ENCODE measurements at regions not wholly inside any gene's neighbourhood (a gene's known extent, or its start where the extent isn't known, plus 50 kb on each side); places are given as distances from the start of the nearest gene placed in this dataset.
A peak's percentile ranks its signal among the peaks of the same experiment; 100 is the strongest.

DNA sequence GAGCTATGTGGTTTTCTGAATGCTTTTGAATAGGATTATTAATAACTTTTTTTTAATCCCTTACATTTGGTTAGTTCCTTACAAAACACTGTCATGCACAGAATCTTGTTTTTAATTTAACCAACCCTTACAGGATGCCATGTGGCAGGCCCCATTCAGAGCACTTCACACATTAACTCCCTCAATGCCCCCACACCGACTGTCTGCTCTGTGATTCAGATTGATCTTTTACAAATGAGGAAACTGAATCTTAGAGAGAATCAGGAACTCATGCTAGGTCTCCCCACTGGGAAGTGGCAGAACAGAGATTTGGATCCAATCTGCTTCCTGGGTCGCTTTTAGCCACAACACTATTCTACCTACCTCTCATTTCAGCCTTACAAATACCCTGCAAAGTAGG, 195.8 kb upstream of the NPVF start:
- Histone ChIP-seq H3K27me3 (ENCODE audit: insufficient read depth, poor library complexity, severe bottlenecking) (no peaks in the 10 kb centered on the region), H3K27ac (replicated peaks) (no peak overlapping the region), H3K4me3 (replicated peaks; ENCODE audit: insufficient read depth, low read length) (no peak overlapping the region)
- DNase-seq (ENCODE audit: low read depth in 1 of 2, low spot score in 1 of 2) = no peak
- TF ChIP-seq POLR2AphosphoS5 (IDR thresholded peaks at IDR 0.05; ENCODE audit: low read depth) = no peak
- no peak for TF ChIP-seq SPI1 (IDR thresholded peaks at IDR 0.05; ENCODE audit: borderline replicate concordance, low read depth)
- TF ChIP-seq, protein P1, sequence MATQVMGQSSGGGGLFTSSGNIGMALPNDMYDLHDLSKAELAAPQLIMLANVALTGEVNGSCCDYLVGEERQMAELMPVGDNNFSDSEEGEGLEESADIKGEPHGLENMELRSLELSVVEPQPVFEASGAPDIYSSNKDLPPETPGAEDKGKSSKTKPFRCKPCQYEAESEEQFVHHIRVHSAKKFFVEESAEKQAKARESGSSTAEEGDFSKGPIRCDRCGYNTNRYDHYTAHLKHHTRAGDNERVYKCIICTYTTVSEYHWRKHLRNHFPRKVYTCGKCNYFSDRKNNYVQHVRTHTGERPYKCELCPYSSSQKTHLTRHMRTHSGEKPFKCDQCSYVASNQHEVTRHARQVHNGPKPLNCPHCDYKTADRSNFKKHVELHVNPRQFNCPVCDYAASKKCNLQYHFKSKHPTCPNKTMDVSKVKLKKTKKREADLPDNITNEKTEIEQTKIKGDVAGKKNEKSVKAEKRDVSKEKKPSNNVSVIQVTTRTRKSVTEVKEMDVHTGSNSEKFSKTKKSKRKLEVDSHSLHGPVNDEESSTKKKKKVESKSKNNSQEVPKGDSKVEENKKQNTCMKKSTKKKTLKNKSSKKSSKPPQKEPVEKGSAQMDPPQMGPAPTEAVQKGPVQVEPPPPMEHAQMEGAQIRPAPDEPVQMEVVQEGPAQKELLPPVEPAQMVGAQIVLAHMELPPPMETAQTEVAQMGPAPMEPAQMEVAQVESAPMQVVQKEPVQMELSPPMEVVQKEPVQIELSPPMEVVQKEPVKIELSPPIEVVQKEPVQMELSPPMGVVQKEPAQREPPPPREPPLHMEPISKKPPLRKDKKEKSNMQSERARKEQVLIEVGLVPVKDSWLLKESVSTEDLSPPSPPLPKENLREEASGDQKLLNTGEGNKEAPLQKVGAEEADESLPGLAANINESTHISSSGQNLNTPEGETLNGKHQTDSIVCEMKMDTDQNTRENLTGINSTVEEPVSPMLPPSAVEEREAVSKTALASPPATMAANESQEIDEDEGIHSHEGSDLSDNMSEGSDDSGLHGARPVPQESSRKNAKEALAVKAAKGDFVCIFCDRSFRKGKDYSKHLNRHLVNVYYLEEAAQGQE (IDR thresholded peaks at IDR 0.05; ENCODE audit: insufficient replicate concordance, low read depth) = no peak
- no peak for TF ChIP-seq GABPA (IDR thresholded peaks at IDR 0.05; ENCODE audit: low read depth)
- TF ChIP-seq, protein P2, sequence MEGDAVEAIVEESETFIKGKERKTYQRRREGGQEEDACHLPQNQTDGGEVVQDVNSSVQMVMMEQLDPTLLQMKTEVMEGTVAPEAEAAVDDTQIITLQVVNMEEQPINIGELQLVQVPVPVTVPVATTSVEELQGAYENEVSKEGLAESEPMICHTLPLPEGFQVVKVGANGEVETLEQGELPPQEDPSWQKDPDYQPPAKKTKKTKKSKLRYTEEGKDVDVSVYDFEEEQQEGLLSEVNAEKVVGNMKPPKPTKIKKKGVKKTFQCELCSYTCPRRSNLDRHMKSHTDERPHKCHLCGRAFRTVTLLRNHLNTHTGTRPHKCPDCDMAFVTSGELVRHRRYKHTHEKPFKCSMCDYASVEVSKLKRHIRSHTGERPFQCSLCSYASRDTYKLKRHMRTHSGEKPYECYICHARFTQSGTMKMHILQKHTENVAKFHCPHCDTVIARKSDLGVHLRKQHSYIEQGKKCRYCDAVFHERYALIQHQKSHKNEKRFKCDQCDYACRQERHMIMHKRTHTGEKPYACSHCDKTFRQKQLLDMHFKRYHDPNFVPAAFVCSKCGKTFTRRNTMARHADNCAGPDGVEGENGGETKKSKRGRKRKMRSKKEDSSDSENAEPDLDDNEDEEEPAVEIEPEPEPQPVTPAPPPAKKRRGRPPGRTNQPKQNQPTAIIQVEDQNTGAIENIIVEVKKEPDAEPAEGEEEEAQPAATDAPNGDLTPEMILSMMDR (IDR thresholded peaks at IDR 0.05; ENCODE audit: insufficient read depth, low read length) = no peak

DNA sequence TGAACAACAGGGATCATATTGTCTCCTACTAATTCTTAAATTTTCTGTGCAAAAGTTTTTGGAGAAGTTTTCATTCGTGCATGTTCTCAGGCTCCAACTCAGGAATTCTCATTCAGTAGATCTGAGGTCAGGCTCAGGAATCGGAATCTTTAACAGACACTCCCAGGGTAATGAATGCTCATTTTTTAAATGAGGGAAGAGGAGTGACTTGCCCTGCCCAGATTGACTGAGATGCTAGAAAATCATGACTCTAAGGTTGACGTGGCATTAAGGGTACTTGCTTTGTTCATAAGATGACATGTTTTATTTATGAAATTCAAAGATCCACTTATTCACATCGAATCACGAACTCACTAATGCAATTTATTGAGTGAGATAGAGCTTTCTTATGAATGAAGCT, 196.6 kb upstream of the NPVF start:
- H3K27ac ChIP-seq (replicated peaks) = no peak overlapping the region
- no peak overlapping the region for H3K4me3 ChIP-seq (replicated peaks; ENCODE audit: insufficient read depth, low read length)
- no peak for DNase-seq (ENCODE audit: low read depth in 1 of 2, low spot score in 1 of 2)
- no peaks in the 10 kb centered on the region for H3K27me3 ChIP-seq (ENCODE audit: insufficient read depth, poor library complexity, severe bottlenecking)
- TF ChIP-seq GABPA (IDR thresholded peaks at IDR 0.05; ENCODE audit: low read depth) (no peak), POLR2AphosphoS5 (IDR thresholded peaks at IDR 0.05; ENCODE audit: low read depth) (no peak), SPI1 (IDR thresholded peaks at IDR 0.05; ENCODE audit: borderline replicate concordance, low read depth) (no peak)
- TF ChIP-seq, protein P1 (IDR thresholded peaks at IDR 0.05; ENCODE audit: insufficient replicate concordance, low read depth) = no peak
- TF ChIP-seq, protein P2 (IDR thresholded peaks at IDR 0.05; ENCODE audit: insufficient read depth, low read length) = no peak

DNA sequence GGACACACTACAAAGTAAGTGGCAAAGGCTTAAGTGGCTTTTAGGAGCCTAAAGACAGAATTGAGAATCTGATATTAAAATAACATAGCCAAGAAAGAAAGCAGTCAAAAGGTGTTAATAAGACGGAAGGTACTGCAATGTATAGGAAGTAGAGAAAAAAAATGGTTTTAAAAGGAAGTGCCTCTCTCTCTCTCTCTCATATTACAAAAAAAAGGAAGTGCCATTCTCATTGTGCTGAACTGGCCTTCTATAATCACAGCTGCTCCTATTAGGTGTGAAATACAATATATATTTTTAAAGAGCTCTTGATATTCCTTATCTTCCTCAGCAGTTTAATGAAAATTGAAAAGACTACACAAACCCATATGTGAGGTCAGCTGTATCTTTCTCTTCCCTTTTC, 199.4 kb upstream of the NPVF start:
- H3K27ac ChIP-seq (replicated peaks) = no peak overlapping the region

GRCh38 chr7:25429731-25430130, 201.4 kb upstream of the NPVF start:
- Histone ChIP-seq H3K27me3 (ENCODE audit: insufficient read depth, poor library complexity, severe bottlenecking) (no peaks in the 10 kb centered on the region), H3K27ac (replicated peaks) (no peak overlapping the region)
- DNase-seq (ENCODE audit: low read depth in 1 of 2, low spot score in 1 of 2) = no peak

More for the DNA sequence above, 199.4 kb upstream of the NPVF start:
- DNase-seq (ENCODE audit: low read depth in 1 of 2, low spot score in 1 of 2) = peak in 1 of 2 experiments; percentile 1
- TF ChIP-seq SPI1 (IDR thresholded peaks at IDR 0.05; ENCODE audit: borderline replicate concordance, low read depth) (peak; percentile 99), POLR2AphosphoS5 (IDR thresholded peaks at IDR 0.05; ENCODE audit: low read depth) (no peak)
- Histone ChIP-seq H3K27me3 (ENCODE audit: insufficient read depth, poor library complexity, severe bottlenecking) (no peaks in the 10 kb centered on the region), H3K4me3 (replicated peaks; ENCODE audit: insufficient read depth, low read length) (no peak overlapping the region)

More at GRCh38 chr7:25429731-25430130, 201.4 kb upstream of the NPVF start:
- no peak overlapping the region for H3K4me3 ChIP-seq (replicated peaks; ENCODE audit: insufficient read depth, low read length)
- no peak for TF ChIP-seq POLR2AphosphoS5 (IDR thresholded peaks at IDR 0.05; ENCODE audit: low read depth)
- TF ChIP-seq, protein P2 (IDR thresholded peaks at IDR 0.05; ENCODE audit: insufficient read depth, low read length) = no peak
- no peak for TF ChIP-seq GABPA (IDR thresholded peaks at IDR 0.05; ENCODE audit: low read depth)
- TF ChIP-seq SPI1 (IDR thresholded peaks at IDR 0.05; ENCODE audit: borderline replicate concordance, low read depth) = no peak
- TF ChIP-seq, protein P1 (IDR thresholded peaks at IDR 0.05; ENCODE audit: insufficient replicate concordance, low read depth) = no peak

Data from HL-60 (cell line).